ENCODE measurements at regions not wholly inside any gene's neighbourhood (a gene's known extent, or its start where the extent isn't known, plus 50 kb on each side); places are given as distances from the start of the nearest gene placed in this dataset.

DNA sequence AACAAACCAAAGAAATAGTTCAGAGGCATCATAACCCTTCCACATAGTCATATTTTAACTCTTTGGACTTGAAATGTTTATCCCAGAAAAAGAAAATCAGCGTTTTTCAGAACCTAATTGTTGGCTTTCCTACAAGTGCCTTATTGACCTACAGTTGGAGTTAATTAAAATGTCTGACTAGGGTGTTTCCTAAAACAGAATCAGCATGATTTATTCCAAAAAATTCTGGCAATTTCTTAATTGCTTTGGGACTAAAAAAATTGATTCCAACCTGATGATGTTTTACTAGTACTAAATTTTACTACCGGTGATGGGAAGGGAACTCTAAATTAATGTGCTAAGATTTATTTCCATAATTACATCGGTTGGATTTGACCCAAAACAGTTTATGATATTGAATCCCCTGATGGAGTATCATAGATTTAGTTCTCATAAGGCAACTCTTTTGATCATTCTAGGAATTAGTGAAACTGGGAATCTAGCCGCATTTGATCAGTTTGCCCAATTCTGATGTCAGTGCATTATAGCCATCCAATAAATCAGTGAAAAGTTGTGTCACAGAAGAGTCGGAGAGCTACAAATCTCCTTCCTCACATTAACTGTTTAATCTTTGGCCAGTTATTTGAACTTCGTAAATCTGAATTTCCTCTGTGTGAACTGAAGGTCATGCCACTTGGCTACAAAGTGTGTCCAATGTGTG, 134.3 kb upstream of the DSEL start:
- no peak for TF ChIP-seq FOXP2 (optimal IDR thresholded peaks at IDR 0.05; ENCODE audit: borderline replicate concordance, extremely low read depth, extremely low read length, insufficient read depth)
- TF ChIP-seq, protein P1, sequence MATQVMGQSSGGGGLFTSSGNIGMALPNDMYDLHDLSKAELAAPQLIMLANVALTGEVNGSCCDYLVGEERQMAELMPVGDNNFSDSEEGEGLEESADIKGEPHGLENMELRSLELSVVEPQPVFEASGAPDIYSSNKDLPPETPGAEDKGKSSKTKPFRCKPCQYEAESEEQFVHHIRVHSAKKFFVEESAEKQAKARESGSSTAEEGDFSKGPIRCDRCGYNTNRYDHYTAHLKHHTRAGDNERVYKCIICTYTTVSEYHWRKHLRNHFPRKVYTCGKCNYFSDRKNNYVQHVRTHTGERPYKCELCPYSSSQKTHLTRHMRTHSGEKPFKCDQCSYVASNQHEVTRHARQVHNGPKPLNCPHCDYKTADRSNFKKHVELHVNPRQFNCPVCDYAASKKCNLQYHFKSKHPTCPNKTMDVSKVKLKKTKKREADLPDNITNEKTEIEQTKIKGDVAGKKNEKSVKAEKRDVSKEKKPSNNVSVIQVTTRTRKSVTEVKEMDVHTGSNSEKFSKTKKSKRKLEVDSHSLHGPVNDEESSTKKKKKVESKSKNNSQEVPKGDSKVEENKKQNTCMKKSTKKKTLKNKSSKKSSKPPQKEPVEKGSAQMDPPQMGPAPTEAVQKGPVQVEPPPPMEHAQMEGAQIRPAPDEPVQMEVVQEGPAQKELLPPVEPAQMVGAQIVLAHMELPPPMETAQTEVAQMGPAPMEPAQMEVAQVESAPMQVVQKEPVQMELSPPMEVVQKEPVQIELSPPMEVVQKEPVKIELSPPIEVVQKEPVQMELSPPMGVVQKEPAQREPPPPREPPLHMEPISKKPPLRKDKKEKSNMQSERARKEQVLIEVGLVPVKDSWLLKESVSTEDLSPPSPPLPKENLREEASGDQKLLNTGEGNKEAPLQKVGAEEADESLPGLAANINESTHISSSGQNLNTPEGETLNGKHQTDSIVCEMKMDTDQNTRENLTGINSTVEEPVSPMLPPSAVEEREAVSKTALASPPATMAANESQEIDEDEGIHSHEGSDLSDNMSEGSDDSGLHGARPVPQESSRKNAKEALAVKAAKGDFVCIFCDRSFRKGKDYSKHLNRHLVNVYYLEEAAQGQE (IDR thresholded peaks at IDR 0.05; ENCODE audit: insufficient read depth in 1 of 2, low read depth in 2 of 2, low read length in 2 of 2) = no peak
- no peak for TF ChIP-seq TAF1 (IDR thresholded peaks at IDR 0.05; ENCODE audit: borderline replicate concordance, insufficient read depth, low read length)
- no peak for TF ChIP-seq POLR2AphosphoS5 (IDR thresholded peaks at IDR 0.05; ENCODE audit: low read depth, low read length)
- no peak for TF ChIP-seq SIN3A (IDR thresholded peaks at IDR 0.05; ENCODE audit: borderline replicate concordance, insufficient read depth, low read length)

DNA sequence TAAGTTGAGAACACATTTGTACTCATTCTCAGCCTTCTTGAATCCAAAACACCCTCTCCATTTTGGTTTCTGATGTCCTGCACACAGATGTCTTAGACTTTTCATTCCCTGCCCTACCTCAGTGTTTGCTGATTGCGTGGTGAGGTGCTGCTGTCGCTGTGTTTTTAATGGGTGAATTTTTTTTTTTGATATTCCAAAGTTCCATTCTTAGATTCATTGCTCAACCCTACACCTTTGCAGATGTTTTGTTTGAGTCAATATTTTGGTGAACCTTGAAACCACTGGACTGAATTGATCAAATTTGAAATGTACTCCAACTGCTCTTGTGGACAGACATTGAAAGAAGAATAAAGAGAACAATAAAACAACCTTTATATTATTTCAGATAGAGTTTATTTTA, 130.4 kb upstream of the DSEL start:
- no peak for TF ChIP-seq TAF1 (IDR thresholded peaks at IDR 0.05; ENCODE audit: borderline replicate concordance, insufficient read depth, low read length)
- TF ChIP-seq FOXP2 (optimal IDR thresholded peaks at IDR 0.05; ENCODE audit: borderline replicate concordance, extremely low read depth, extremely low read length, insufficient read depth) = no peak
- no peak for TF ChIP-seq POLR2AphosphoS5 (IDR thresholded peaks at IDR 0.05; ENCODE audit: low read depth, low read length)
- TF ChIP-seq, protein P1 (IDR thresholded peaks at IDR 0.05; ENCODE audit: insufficient read depth in 1 of 2, low read depth in 2 of 2, low read length in 2 of 2) = no peak
- TF ChIP-seq SIN3A (IDR thresholded peaks at IDR 0.05; ENCODE audit: borderline replicate concordance, insufficient read depth, low read length) = no peak

DNA sequence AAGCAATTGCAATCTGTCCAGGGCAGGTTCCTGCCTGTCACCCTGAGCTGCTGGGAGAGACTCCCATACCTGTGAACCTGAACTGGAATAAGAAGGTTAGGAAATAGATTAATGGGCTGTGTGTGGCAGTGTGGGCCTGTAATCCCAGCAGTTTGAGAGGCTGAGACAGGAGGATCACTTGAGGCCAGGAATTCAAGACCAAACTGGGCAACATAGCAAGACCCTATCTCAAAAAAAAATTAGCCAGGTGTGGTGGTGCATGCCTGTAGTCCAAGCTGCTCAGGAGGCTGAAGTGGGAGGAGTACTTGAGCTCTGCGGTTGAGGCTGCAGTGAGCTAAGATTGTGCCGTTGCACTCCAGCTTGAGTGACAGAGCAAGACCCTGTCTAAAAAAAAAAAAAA, 127.7 kb upstream of the DSEL start:
- TF ChIP-seq, protein P1 (IDR thresholded peaks at IDR 0.05; ENCODE audit: insufficient read depth in 1 of 2, low read depth in 2 of 2, low read length in 2 of 2) = no peak
- TF ChIP-seq POLR2AphosphoS5 (IDR thresholded peaks at IDR 0.05; ENCODE audit: low read depth, low read length) = no peak
- TF ChIP-seq TAF1 (IDR thresholded peaks at IDR 0.05; ENCODE audit: borderline replicate concordance, insufficient read depth, low read length) = no peak
- no peak for TF ChIP-seq SIN3A (IDR thresholded peaks at IDR 0.05; ENCODE audit: borderline replicate concordance, insufficient read depth, low read length)
- TF ChIP-seq FOXP2 (optimal IDR thresholded peaks at IDR 0.05; ENCODE audit: borderline replicate concordance, extremely low read depth, extremely low read length, insufficient read depth) = no peak

DNA sequence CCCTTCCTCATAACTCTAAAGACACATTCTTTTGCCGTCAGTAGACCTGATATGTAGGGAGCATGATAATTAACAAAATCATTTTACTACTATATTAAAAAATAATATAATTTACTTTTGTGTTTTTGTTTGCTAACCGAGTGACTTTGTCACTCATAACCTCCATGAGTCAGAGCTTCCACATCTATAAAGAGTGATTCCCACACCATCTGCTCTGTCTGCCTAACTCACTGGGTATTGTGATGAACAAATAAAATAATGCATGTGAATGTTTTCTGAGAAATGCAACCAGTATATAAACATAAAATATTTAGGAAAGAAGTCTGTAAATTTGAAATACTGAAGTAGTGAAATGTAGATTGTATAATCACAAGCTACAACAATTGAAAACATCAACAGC, 123.4 kb upstream of the DSEL start:
- TF ChIP-seq SIN3A (IDR thresholded peaks at IDR 0.05; ENCODE audit: borderline replicate concordance, insufficient read depth, low read length) (no peak), FOXP2 (optimal IDR thresholded peaks at IDR 0.05; ENCODE audit: borderline replicate concordance, extremely low read depth, extremely low read length, insufficient read depth) (no peak), TAF1 (IDR thresholded peaks at IDR 0.05; ENCODE audit: borderline replicate concordance, insufficient read depth, low read length) (no peak), POLR2AphosphoS5 (IDR thresholded peaks at IDR 0.05; ENCODE audit: low read depth, low read length) (no peak)
- TF ChIP-seq, protein P1 (IDR thresholded peaks at IDR 0.05; ENCODE audit: insufficient read depth in 1 of 2, low read depth in 2 of 2, low read length in 2 of 2) = no peak
